NCI-H69 (cell line): ENCODE measurements at regions not wholly inside any gene's neighbourhood (a gene's known extent, or its start where the extent isn't known, plus 50 kb on each side); places are given as distances from the start of the nearest gene placed in this dataset.

Source experiments
- DNase-seq: peaks from one replicate; lab custom pipeline; 2025; lab: John Stamatoyannopoulos, UW

GRCh38 chr5:62029303-62029702 lies 276.7 kb upstream of the KIF2A start:
- no peak for DNase-seq

- no peak for DNase-seq
Measured at GRCh38 chr5:62030326-62030725, 275.7 kb upstream of the KIF2A start.

GRCh38 chr5:62038024-62038423 lies 268.0 kb upstream of the KIF2A start:
- DNase-seq: no peak

DNA sequence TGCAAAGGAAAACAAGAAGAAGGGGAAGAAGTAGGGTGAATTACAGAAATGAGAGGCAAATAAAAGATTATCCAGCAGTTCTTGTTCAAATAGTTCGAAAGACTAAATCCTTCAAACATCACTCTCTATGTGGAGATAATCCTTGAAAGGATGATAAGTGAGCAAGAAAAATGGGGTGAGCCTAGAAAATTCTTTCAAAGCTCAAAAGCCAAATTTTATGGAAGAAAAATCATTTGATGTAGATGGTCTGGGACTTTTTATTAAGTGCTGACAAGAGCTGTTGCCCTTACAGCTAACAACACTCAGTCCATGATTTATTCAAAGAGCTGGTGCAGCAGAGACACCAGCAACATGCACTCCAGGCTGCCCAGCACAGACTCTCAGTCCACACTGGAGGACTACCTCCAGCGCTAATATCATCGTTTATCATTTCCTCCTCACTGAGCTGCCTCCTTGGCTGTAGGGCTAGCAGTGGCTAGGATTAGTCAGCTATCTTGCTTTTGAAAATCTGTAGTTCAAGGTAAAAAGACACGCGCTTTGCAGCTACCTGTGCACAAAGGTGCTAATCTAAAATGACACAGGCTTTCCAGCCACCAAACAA lies 264.8 kb upstream of the KIF2A start:
- DNase-seq: peak; percentile 81

GRCh38 chr5:62042007-62042406 lies 264.0 kb upstream of the KIF2A start:
- peak; percentile 90 for DNase-seq

DNA sequence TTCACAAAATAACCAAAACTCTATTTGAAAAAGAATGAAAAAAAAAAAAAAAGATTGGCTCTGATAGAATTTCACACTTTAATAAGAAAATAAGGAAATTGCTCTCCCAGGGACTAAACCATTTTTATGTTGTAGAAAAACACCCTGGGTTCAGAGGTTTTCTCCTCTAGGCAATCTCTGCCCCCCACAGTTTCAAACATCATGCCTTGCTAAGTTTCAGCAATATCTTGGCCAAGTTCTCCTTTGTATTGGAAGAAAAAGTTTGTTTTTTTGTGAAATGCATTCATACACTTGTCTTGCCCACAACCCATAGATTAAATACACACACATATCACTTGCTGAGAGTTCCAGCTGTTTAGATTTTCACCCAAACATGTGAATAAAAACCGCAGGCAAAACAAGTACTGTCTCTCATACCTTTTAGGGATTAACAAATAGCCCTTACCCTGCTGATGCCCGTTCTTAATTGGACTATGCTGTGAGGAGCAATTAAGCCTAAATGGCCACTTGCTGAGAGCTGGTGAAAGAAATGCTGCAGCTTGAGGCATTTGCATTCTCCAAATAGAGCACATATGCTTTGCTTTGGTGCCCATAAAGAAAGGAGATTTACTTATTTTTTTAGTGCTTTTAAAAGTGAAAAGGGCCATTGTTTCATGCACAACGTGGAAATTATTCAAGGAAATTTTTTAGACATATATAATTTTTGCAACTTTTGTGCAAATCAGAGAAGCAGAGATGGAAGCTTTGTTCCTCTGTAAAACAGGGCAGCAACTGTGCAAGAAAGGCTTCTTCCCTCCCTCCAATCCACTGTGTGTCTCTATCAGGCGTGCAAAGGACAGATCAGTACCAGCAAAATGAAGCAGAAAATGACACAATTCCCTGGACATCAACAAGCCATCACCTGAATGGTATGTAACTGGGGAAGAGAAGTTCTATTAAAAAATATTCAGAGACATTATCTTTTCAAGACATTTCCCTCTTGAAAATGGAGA lies 262.4 kb upstream of the KIF2A start:
- peak; percentile 98 for DNase-seq

DNA sequence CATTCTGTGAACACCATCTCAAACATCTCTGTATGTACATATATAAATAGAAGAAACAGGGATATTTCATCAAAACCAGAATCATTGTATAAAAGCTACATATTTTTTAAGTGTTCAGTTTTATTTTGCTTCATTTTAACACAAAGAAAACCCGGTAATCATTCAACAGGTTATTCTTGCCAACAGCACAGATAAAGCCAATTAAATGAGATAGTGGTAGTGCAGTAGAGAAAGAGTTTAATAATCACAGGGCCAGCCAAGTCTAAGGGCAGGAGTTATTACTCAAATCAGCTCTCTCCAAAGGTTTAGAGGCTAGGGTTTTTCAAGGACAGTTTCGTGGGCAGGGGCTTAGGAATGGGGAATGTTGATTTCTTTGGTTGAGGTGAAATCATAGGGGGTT lies 261.0 kb upstream of the KIF2A start:
- no peak for DNase-seq

GRCh38 chr5:62046191-62046590 lies 259.8 kb upstream of the KIF2A start:
- no peak for DNase-seq

- no peak for DNase-seq
Measured at GRCh38 chr5:62051747-62052146, 254.3 kb upstream of the KIF2A start.

DNA sequence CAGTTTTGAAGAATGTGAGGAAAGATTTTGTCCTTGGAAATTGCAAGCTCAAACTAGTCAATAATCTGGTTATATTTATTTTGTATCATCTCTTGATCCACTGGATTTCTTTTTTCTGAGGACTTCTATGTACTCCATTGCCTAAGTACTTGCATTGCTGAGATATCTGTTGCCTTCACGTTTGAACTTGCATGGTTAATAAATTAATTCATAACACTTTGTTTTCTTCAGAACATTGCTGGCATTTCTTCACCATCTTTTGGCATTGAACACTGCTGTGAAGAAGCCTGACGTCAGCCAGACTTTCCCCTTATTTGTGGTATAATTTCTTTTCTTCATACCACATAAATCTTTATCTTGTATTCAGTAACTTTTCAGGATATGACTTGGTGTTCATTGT lies 246.0 kb upstream of the KIF2A start:
- no peak for DNase-seq

- DNase-seq: peak; percentile 35
Measured at GRCh38 chr5:62065050-62065449, 241.0 kb upstream of the KIF2A start.

DNA sequence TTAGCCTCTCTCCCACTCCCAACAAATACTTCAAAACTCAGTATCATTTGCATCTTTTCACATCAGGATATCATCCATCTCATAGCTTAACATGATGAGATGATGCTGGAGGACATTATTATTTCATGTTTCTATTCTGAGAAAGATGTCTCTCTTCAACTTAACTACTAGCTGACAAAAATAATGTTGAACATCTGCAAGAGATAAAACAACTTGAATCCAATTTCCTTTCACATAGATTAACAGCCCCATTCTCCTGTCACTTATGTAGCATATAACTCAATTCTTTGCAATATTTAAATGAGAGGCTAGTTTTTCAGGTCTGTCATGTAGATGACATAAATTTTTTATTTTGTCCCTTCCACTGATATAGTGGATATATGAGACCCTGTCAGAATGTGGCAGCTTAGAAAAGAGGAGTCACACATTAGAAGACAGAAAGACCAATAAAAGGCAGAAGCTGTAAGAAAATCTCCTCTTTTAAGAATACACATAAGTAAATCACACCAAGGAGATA lies 239.2 kb upstream of the KIF2A start:
- DNase-seq: no peak

- DNase-seq: peak; percentile 27
Measured at GRCh38 chr5:62068554-62068953, 237.5 kb upstream of the KIF2A start.

DNA sequence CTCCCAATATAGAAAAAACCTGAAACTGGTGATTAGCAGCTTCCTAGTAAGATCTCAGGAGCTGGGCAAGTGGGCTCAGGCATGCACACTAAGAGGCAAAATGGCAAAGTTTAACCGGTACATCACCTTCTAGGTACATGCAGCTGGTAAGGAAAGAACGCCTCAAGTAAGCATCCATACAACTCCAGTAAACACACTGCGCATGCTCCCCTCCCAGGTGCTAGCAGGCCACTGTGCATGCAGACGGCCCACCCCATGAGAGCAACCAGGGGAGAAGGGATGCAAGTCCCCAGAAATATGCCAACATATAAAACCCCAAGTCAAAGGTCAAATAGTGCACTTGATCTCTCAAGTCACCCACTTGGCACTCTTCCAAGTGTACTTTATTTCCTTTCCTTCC lies 228.6 kb upstream of the KIF2A start:
- no peak for DNase-seq

GRCh38 chr5:62077823-62078550 lies 228.0 kb upstream of the KIF2A start:
- DNase-seq: no peak

GRCh38 chr5:62082370-62082801 lies 223.6 kb upstream of the KIF2A start:
- peak; percentile 43 for DNase-seq

DNA sequence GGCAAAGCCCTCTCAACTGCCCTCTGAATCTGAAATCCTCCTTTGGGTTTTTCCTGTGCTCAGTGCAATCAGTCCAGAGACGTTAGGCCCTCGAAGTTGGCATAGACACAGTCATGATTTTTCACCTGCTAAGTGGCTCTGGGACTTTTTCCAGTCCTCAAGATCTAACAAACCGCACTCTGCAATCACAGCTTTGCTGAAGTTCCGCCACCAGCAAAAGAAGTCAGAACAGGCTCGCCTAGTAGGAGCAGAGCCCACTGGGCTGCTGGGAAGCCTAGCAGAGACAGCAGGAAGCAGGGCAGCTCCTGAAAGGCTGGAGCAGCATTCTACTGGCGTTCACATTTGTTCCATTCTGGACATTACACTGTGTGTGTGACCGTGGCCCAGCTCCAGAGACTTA lies 222.8 kb upstream of the KIF2A start:
- DNase-seq: no peak

DNA sequence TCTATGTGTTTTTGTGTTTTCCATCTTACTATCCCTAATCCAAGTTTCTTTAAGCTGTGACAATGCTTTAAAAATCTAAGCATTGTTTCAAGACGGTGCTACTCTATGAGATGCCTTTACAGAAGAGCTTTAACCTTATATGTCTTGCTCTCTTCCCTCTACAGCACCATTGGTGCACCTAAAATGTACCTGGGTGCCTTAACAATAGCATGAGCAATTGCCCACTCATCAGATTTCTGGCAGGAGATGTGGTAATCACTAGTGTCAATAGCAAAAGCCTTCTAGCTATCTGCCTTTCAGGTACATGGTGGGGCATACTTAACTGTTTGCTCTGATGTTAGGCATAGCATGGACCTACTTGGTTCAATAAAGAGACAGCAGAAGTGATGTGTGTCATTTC lies 222.3 kb upstream of the KIF2A start:
- DNase-seq: peak; percentile 50

DNA sequence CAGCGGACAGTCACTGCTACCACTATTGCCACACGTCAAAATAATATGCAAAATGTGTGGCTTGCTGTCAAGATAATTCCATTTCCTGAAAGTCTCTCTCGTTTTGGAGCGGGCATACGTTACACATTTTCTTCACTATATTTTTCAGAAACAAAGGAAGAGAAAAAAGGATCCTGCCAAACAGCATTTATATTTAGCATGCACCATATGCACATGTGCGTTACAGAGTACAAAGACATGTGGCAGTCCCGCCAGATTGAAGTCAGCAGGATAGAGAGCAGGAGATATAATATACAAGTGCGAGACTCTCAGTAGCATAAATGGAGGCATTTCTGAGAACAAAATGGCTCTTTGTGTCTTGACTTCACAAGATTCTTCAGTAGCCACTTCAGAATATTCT lies 221.6 kb upstream of the KIF2A start:
- no peak for DNase-seq

DNA sequence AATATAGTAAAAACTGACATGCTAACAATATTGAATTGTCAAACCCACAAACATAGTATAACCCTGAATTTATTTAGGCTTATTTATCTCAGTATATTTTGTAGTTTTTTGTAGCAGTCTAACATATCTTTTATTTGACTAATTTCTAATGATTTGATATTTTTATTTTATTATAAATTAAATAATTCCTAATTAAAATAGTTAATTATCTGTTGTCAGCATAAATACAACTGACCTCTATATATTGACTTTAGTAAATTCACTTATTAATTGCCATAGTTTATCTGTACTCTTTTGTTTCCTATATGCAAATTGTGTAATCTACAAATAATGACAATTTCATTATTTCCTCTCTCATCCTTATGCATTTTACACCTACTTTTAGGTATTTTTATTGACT lies 215.1 kb upstream of the KIF2A start:
- DNase-seq: no peak

DNA sequence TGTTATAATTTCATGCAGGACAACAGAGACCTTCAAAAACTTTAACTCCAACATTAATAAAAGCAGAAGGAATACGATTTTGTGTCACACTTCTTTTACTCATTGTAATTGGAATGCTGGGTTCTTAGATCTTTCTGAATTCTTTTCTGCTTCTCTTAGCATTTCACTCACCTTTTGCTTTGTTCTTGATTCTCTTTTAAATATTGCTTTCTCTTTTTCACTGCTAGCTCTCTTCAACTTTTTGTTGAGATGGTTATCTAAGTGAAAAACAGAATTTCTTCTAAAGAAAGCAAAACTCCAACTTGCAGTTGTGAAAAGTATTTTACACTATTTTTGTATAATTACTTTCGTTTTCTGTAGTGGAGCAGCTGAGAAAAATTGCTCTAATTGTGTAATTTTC lies 212.6 kb upstream of the KIF2A start:
- no peak for DNase-seq

- peak; percentile 97 for DNase-seq
Measured at GRCh38 chr5:62093976-62094375, 212.0 kb upstream of the KIF2A start.

DNA sequence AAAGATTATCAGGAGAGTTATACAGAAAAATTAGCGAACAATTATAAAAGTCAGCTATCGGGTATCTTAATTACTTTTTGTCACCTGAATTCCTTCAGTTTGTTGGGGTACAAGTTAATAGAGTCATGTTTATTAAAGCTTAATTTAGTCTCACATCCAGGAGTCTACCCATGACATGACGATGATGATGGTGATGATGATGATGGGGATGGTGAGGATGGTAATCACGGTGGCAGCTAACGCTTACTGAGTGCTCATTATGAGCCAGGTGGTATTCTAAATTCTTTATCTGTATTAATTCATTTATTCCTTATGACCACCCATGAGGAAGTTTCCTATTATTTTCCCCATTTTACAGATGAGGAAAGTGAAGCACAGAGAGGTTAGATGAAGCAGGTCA lies 208.6 kb upstream of the KIF2A start:
- no peak for DNase-seq
